ENCODE measurements at regions not wholly inside any gene's neighbourhood (a gene's known extent, or its start where the extent isn't known, plus 50 kb on each side); places are given as distances from the start of the nearest gene placed in this dataset.

DNA sequence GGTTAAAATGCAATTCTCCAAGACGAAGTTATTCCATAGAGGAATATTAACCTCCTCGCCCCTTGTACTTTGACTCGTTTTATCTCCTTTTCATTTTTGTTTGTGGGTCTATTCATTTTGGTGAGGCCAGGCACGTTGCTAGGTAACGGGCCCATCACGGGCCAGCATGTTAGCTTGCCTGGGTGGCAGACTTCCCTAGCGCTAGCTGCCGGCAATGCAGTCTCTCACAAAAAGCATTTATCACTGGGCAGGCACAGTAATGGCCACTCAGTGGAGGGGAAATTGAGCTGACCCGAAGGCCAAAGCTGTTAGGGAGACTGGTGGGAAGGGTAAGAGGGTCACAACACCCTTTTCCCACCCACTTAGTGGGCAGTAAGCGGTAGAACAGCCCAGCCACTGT is 234.4 kb upstream of the FOXD3 start:
- H3K4me1 Mint-ChIP-seq (ENCODE audit: unreplicated experiment): peaks cover 7% of the 10 kb centered on the region
- peak; percentile 76 for TF ChIP-seq CTCF (conservative IDR thresholded peaks at IDR 0.05)
- H3K4me3 Mint-ChIP-seq: no peak overlapping the region
- no peak for DNase-seq (ENCODE audit: extremely low spot score, unreplicated experiment)
- H3K27ac Mint-ChIP-seq: no peak overlapping the region
- no peaks in the 10 kb centered on the region for H3K36me3 Mint-ChIP-seq
- peaks cover 72% of the 10 kb centered on the region for H3K27me3 Mint-ChIP-seq
- no peaks in the 10 kb centered on the region for H3K9me3 Mint-ChIP-seq

GRCh38 chr1:63099188-63099587 is 223.2 kb upstream of the FOXD3 start:
- no peaks in the 10 kb centered on the region for H3K4me1 Mint-ChIP-seq (ENCODE audit: unreplicated experiment)
- H3K36me3 Mint-ChIP-seq: no peaks in the 10 kb centered on the region
- H3K9me3 Mint-ChIP-seq: no peaks in the 10 kb centered on the region
- no peak overlapping the region for H3K27ac Mint-ChIP-seq
- TF ChIP-seq CTCF (conservative IDR thresholded peaks at IDR 0.05): no peak
- H3K27me3 Mint-ChIP-seq: peaks cover 69% of the 10 kb centered on the region
- DNase-seq (ENCODE audit: extremely low spot score, unreplicated experiment): no peak
- H3K4me3 Mint-ChIP-seq: no peak overlapping the region

DNA sequence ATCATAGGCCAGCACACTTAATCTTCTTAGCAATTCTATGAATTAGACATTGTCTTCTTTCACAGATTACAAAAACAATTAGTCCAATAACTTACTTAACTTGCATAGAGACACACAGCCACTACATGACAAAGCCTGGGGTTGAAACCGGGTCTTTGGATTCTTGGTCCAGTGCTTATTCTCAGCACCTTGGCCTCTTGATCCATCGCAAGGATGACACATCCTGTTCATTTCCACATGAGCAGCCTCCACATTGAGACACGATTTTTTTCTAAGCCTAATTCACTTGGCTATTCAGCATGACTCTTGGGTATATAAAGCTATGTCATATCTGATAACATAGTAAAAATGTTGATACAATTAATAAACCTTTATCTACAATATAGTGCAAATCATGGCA is 221.0 kb upstream of the FOXD3 start:
- Mint-ChIP-seq H3K36me3 (no peaks in the 10 kb centered on the region), H3K4me1 (ENCODE audit: unreplicated experiment) (no peaks in the 10 kb centered on the region), H3K4me3 (no peak overlapping the region), H3K27ac (no peak overlapping the region), H3K27me3 (peaks cover 76% of the 10 kb centered on the region), H3K9me3 (no peaks in the 10 kb centered on the region)
- DNase-seq (ENCODE audit: extremely low spot score, unreplicated experiment): no peak
- no peak for TF ChIP-seq CTCF (conservative IDR thresholded peaks at IDR 0.05)

DNA sequence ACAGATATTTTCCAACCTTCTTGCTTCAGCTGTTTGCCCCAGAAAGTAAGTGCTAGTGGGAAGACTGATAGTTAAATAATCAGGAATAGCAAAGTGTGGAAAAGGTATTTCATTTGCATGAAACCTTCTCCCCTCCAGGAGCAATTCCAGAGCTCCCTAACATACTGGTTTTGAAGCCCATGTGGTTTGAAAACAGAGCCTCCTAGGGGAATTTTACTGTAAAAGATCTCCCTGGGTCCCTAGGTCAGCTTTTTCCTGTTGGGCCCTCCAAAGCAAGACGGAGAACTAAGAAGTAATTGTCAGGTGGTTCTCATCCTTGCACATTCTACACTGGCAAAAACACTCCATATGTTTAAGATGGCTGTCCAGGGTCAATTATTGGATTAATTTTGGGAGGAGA is 218.7 kb upstream of the FOXD3 start:
- H3K36me3 Mint-ChIP-seq: no peaks in the 10 kb centered on the region
- no peak overlapping the region for H3K4me3 Mint-ChIP-seq
- no peak for DNase-seq (ENCODE audit: extremely low spot score, unreplicated experiment)
- no peaks in the 10 kb centered on the region for H3K4me1 Mint-ChIP-seq (ENCODE audit: unreplicated experiment)
- no peak for TF ChIP-seq CTCF (conservative IDR thresholded peaks at IDR 0.05)
- H3K27ac Mint-ChIP-seq: no peak overlapping the region
- peaks cover 73% of the 10 kb centered on the region for H3K27me3 Mint-ChIP-seq
- H3K9me3 Mint-ChIP-seq: no peaks in the 10 kb centered on the region

DNA sequence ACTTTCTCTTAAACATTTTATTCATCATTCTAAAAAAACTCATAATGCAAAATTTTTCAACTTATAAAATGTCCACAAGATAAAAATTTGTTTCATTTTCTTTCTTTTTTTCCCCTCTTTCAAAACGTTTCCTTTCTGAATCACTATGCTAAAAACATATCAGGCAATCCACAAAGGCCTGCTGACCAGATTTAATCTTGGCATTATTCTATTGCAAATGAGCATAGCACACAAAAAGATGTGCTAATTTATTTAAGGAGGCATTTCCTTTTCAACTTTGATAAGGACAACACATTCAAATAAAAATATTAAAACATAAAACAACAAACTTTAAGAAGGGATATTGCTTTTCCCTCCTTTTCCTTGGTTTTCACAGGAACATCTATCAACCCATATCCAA is 215.3 kb upstream of the FOXD3 start:
- Mint-ChIP-seq H3K9me3 (no peaks in the 10 kb centered on the region), H3K4me1 (ENCODE audit: unreplicated experiment) (no peaks in the 10 kb centered on the region), H3K27me3 (peaks cover 80% of the 10 kb centered on the region), H3K27ac (no peak overlapping the region), H3K4me3 (no peak overlapping the region), H3K36me3 (no peaks in the 10 kb centered on the region)
- no peak for TF ChIP-seq CTCF (conservative IDR thresholded peaks at IDR 0.05)
- no peak for DNase-seq (ENCODE audit: extremely low spot score, unreplicated experiment)

DNA sequence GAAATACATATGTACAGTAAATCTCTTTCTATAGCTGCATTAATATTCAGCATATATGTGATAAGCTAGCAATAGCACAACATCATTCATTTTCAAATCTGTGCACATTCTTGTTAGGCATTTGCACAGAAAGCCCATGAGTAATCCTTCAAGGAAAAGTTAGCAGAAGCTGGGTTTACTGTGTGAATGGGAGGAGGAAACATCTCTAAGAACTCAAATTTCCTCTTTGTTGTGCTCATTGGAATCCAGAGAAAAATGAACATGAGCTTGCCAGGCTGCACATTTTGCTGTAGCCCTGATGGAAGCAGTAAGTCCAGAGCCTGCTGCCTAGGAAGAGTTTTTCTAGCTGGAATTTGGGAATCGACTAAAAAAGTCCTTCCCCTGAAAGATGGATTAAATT is 214.2 kb upstream of the FOXD3 start:
- no peak for TF ChIP-seq CTCF (conservative IDR thresholded peaks at IDR 0.05)
- Mint-ChIP-seq H3K4me3 (no peak overlapping the region), H3K27ac (no peak overlapping the region), H3K4me1 (ENCODE audit: unreplicated experiment) (no peaks in the 10 kb centered on the region), H3K36me3 (no peaks in the 10 kb centered on the region), H3K27me3 (peaks cover 80% of the 10 kb centered on the region), H3K9me3 (no peaks in the 10 kb centered on the region)
- DNase-seq (ENCODE audit: extremely low spot score, unreplicated experiment): no peak

All from type B pancreatic cell (in vitro differentiated cells).